H9 (cell line): ENCODE measurements at regions not wholly inside any gene's neighbourhood (a gene's known extent, or its start where the extent isn't known, plus 50 kb on each side); places are given as distances from the start of the nearest gene placed in this dataset.

Experiments used
- DNase-seq: peaks from one replicate; pipeline ENCODE4 v3.0.0-alpha.2; 2017
- H2AFZ ChIP-seq: one replicate; pipeline ENCODE4 v1.6.1; 2013; ENCODE audit warnings: mild to moderate bottlenecking, low read length, control low read depth, moderate library complexity
- H2AK5ac ChIP-seq: 2 replicates; pipeline ENCODE4 v1.6.1; 2013; ENCODE audit warnings: low read length, control low read depth, mixed read lengths; ENCODE audit not compliant: insufficient read length
- H2BK120ac ChIP-seq: one replicate; pipeline ENCODE4 v1.6.1; 2013; ENCODE audit warnings: low read depth, mild to moderate bottlenecking, low read length, control low read depth, inconsistent platforms; ENCODE audit not compliant: poor library complexity, severe bottlenecking
- H2BK12ac ChIP-seq: 2 replicates; pipeline ENCODE4 v1.6.1; 2013; ENCODE audit warnings: low read length, control low read depth, mixed read lengths, low read depth; ENCODE audit not compliant: insufficient read length
- H2BK15ac ChIP-seq: 2 replicates; pipeline ENCODE4 v1.6.1; 2013; ENCODE audit warnings: low read depth, low read length, control low read depth
- H2BK20ac ChIP-seq: one replicate; pipeline ENCODE4 v1.6.1; 2013; ENCODE audit warnings: low read depth, mild to moderate bottlenecking, low read length, control low read depth, inconsistent platforms; ENCODE audit not compliant: poor library complexity, severe bottlenecking
- H2BK5ac ChIP-seq: 2 replicates; pipeline ENCODE4 v1.6.1; 2013; ENCODE audit warnings: low read length, control low read depth, mixed read lengths; ENCODE audit not compliant: insufficient read length
- H3K14ac ChIP-seq: 2 replicates; pipeline ENCODE4 v1.6.1; 2013; ENCODE audit warnings: low read length, control low read depth; ENCODE audit not compliant: insufficient read depth
- H3K18ac ChIP-seq: 2 replicates; pipeline ENCODE4 v1.6.1; 2013; ENCODE audit warnings: low read depth, mild to moderate bottlenecking, mixed read lengths, low read length, control low read depth; ENCODE audit not compliant: insufficient read length
- H3K23ac ChIP-seq: 2 replicates; pipeline ENCODE4 v1.6.1; 2013; ENCODE audit warnings: low read length, control low read depth, mixed read lengths, low read depth; ENCODE audit not compliant: insufficient read length
- H3K23me2 ChIP-seq: 2 replicates; pipeline ENCODE4 v1.6.1; 2013; ENCODE audit warnings: low read depth, mild to moderate bottlenecking, mixed read lengths, low read length, control low read depth; ENCODE audit not compliant: insufficient read length, poor library complexity, severe bottlenecking
- H3K27ac ChIP-seq: 2 replicates; pipeline ENCODE4 v1.5.1; 2013; ENCODE audit warnings: low read length, control low read depth, mixed read lengths, low read depth; ENCODE audit not compliant: insufficient read length
- H3K27me3 ChIP-seq: 2 replicates; pipeline ENCODE4 v1.6.1; 2013; ENCODE audit warnings: low read length, control low read depth, inconsistent platforms; ENCODE audit not compliant: insufficient read depth
- H3K4ac ChIP-seq: 2 replicates; pipeline ENCODE4 v1.6.1; 2013; ENCODE audit warnings: low read depth, mild to moderate bottlenecking, control low read depth, inconsistent platforms, low read length, moderate library complexity
- H3K4me1 ChIP-seq: 2 replicates; pipeline ENCODE4 v1.6.1; 2013; ENCODE audit warnings: low read length, control low read depth, inconsistent platforms; ENCODE audit not compliant: insufficient read depth
- H3K4me2 ChIP-seq: 2 replicates; pipeline ENCODE4 v1.6.1; 2013; ENCODE audit warnings: low read length, control low read depth, mixed read lengths; ENCODE audit not compliant: insufficient read length, insufficient read depth
- H3K56ac ChIP-seq: 2 replicates; pipeline ENCODE4 v1.6.1; 2013; ENCODE audit warnings: low read depth, mild to moderate bottlenecking, mixed read lengths, low read length, control low read depth; ENCODE audit not compliant: insufficient read length
- H3K79me1 ChIP-seq: 2 replicates; pipeline ENCODE4 v1.6.1; 2013; ENCODE audit warnings: low read depth, mild to moderate bottlenecking, moderate library complexity, low read length, control low read depth, inconsistent platforms; ENCODE audit not compliant: insufficient read depth, poor library complexity, severe bottlenecking
- H3K79me2 ChIP-seq: 2 replicates; pipeline ENCODE4 v1.6.1; 2013; ENCODE audit warnings: low read length, control low read depth, inconsistent platforms; ENCODE audit not compliant: insufficient read depth
- H3K9ac ChIP-seq: 2 replicates; pipeline ENCODE4 v1.6.1; 2013; ENCODE audit warnings: low read length, control low read depth, mixed read lengths; ENCODE audit not compliant: insufficient read length; ENCODE audit errors: extremely low read depth
- H3K9me3 ChIP-seq: one replicate; pipeline ENCODE4 v1.6.1; 2013; ENCODE audit warnings: low read depth, low read length, inconsistent platforms; ENCODE audit not compliant: control insufficient read depth
- H3T11ph ChIP-seq: one replicate; pipeline ENCODE4 v1.6.1; 2013; ENCODE audit warnings: mild to moderate bottlenecking, low read length, control low read depth, inconsistent platforms
- H4K20me1 ChIP-seq: one replicate; pipeline ENCODE4 v1.6.1; 2013; ENCODE audit not compliant: control insufficient read depth, insufficient read length, insufficient read depth
- H4K5ac ChIP-seq: 2 replicates; pipeline ENCODE4 v1.6.1; 2013; ENCODE audit warnings: low read depth, mild to moderate bottlenecking, mixed read lengths, low read length, control low read depth; ENCODE audit not compliant: insufficient read length
- H4K8ac ChIP-seq: replicated peaks from 2 replicates; pipeline ENCODE4 v1.6.1; 2013; ENCODE audit warnings: low read length, control low read depth, mixed read lengths, low read depth; ENCODE audit not compliant: insufficient read length
- H4K91ac ChIP-seq: 2 replicates; pipeline ENCODE4 v1.6.1; 2013; ENCODE audit warnings: low read depth, mild to moderate bottlenecking, moderate library complexity, mixed read lengths, low read length, control low read depth; ENCODE audit not compliant: insufficient read length
- H3K27ac Mint-ChIP-seq, 3 experiments: 2 replicates in 2 of 3; 3 replicates in 1 of 3; pipeline ENCODE4 v1.8.0; 2020 to 2021; ENCODE audit warnings: mixed read lengths in 3 of 3, mild to moderate bottlenecking in 1 of 3, moderate library complexity in 1 of 3
- H3K27me3 Mint-ChIP-seq: 2 replicates; pipeline ENCODE4 v1.8.0; 2021; ENCODE audit warnings: low read depth, mild to moderate bottlenecking, moderate library complexity, mixed read lengths
- H3K36me3 Mint-ChIP-seq, 3 experiments: 2 replicates in 2 of 3; 3 replicates in 1 of 3; pipeline ENCODE4 v1.8.0; 2020 to 2021; ENCODE audit warnings: low read depth in 3 of 3, mixed read lengths in 3 of 3; ENCODE audit not compliant: insufficient read depth in 1 of 3
- H3K4me1 Mint-ChIP-seq, 2 experiments: 2 replicates each; pipeline ENCODE4 v1.8.0; 2020; ENCODE audit warnings: mixed read lengths in 2 of 2
- H3K4me3 Mint-ChIP-seq, 2 experiments: 2 replicates in 1 of 2; 3 replicates in 1 of 2; pipeline ENCODE4 v1.8.0; 2020 to 2021; ENCODE audit warnings: mild to moderate bottlenecking in 2 of 2, mixed read lengths in 2 of 2, moderate library complexity in 1 of 2
- H3K9me3 Mint-ChIP-seq, 2 experiments: 2 replicates in 1 of 2; 3 replicates in 1 of 2; pipeline ENCODE4 v1.8.0; 2020; ENCODE audit warnings: mild to moderate bottlenecking in 2 of 2, mixed read lengths in 2 of 2, moderate library complexity in 1 of 2
- CTCF ChIP-seq: fragments of 200-600 bp; sonication (generic); conservative IDR thresholded peaks from 3 replicates; pipeline ENCODE4 v1.8.0; 2021; ENCODE audit warnings: antibody characterized with exemption, mild to moderate bottlenecking
- WGBS: extraction: QIAGEN DNeasy Blood & Tissue Kit; methylation state at CpG from one replicate; pipeline ENCODE4 v1.1.7; 2013; ENCODE audit warnings: missing lambda C conversion rate, low lambda C conversion rate, mixed read lengths; ENCODE audit not compliant: insufficient read length; ENCODE audit errors: extremely low coverage; 5-methylcytosine and 5-hydroxymethylcytosine counted together

- Histone ChIP-seq H3K79me1 (no peaks in the 10 kb centered on the region), H3K9ac (no peak overlapping the region), H3K27ac (no peak overlapping the region), H2BK20ac (no peak overlapping the region), H3K79me2 (no peaks in the 10 kb centered on the region), H3T11ph (no peak overlapping the region), H2BK15ac (no peak overlapping the region), H3K23ac (no peak overlapping the region), H4K5ac (no peak overlapping the region), H3K14ac (no peak overlapping the region), H2AK5ac (no peak overlapping the region), H4K20me1 (no peaks in the 10 kb centered on the region), H2BK120ac (no peak overlapping the region), H4K91ac (no peak overlapping the region), H2BK5ac (no peak overlapping the region), H3K18ac (no peak overlapping the region), H3K4ac (no peak overlapping the region), H3K27me3 (no peaks in the 10 kb centered on the region), H4K8ac (no peak overlapping the region), H2BK12ac (no peak overlapping the region), H3K4me1 (no peaks in the 10 kb centered on the region), H2AFZ (no peak overlapping the region), H3K23me2 (no peaks in the 10 kb centered on the region), H3K4me2 (no peak overlapping the region), H3K56ac (no peak overlapping the region), H3K9me3 (no peaks in the 10 kb centered on the region)
- TF ChIP-seq CTCF = no peak
- no peak for DNase-seq
- Mint-ChIP-seq H3K27ac (no peak overlapping the region; a peak in 1 of 7 replicates), H3K36me3 (no peaks in the 10 kb centered on the region; a peak in 1 of 7 replicates), H3K4me1 (peaks cover 4 to 13% of the 10 kb centered on the region in 2 experiments; a peak in 2 of 4 replicates), H3K27me3 (no peaks in the 10 kb centered on the region; the same call in 1 of the 2 replicates), H3K4me3 (no peak overlapping the region), H3K9me3 (no peaks in the 10 kb centered on the region)
- WGBS = no CpG with 5 or more reads among the region's 16 CpGs
Measured at GRCh38 chr12:111094157-111095010, 174.0 kb upstream of the MYL2 start.
